ENCODE measurements at regions not wholly inside any gene's neighbourhood (a gene's known extent, or its start where the extent isn't known, plus 50 kb on each side); places are given as distances from the start of the nearest gene placed in this dataset.

GRCh38 chr4:8702020-8702495 lies 109.5 kb downstream of the CPZ start:
- WGBS, 2 experiments (ENCODE audit: insufficient coverage in 2 of 2) = 83 to 86% methylated on average over 10 of the region's 10 CpGs
- no peaks in the 10 kb centered on the region for H3K36me3 ChIP-seq (ENCODE audit: control insufficient read depth, insufficient read depth, low read length)
- H3K9me3 ChIP-seq (ENCODE audit: control insufficient read depth, low read length) = no peaks in the 10 kb centered on the region
- no peak overlapping the region for H3K27ac ChIP-seq (ENCODE audit: low read depth, low read length, severe bottlenecking)
- H3K4me3 ChIP-seq (ENCODE audit: extremely low read depth, insufficient read depth, low read length, poor library complexity, severe bottlenecking) = no peak overlapping the region
- peaks cover 15% of the 10 kb centered on the region for H3K4me1 ChIP-seq (ENCODE audit: control insufficient read depth, insufficient read depth, low read length, poor library complexity, severe bottlenecking)

- H3K36me3 ChIP-seq (ENCODE audit: control insufficient read depth, insufficient read depth, low read length) = no peaks in the 10 kb centered on the region
- H3K4me1 ChIP-seq (ENCODE audit: control insufficient read depth, insufficient read depth, low read length, poor library complexity, severe bottlenecking) = peaks cover 14% of the 10 kb centered on the region
- 90 to 94% methylated on average over 12 of the region's 22 CpGs for WGBS, 2 experiments (ENCODE audit: insufficient coverage in 2 of 2)
- H3K9me3 ChIP-seq (ENCODE audit: control insufficient read depth, low read length) = no peaks in the 10 kb centered on the region
- H3K4me3 ChIP-seq (ENCODE audit: extremely low read depth, insufficient read depth, low read length, poor library complexity, severe bottlenecking) = no peak overlapping the region
- H3K27ac ChIP-seq (ENCODE audit: low read depth, low read length, severe bottlenecking) = no peak overlapping the region
Measured at GRCh38 chr4:8701126-8702019, 108.8 kb downstream of the CPZ start.

- no peak overlapping the region for H3K4me3 ChIP-seq (ENCODE audit: extremely low read depth, insufficient read depth, low read length, poor library complexity, severe bottlenecking)
- H3K27ac ChIP-seq (ENCODE audit: low read depth, low read length, severe bottlenecking) = no peak overlapping the region
- peaks cover 6% of the 10 kb centered on the region for H3K4me1 ChIP-seq (ENCODE audit: control insufficient read depth, insufficient read depth, low read length, poor library complexity, severe bottlenecking)
- WGBS, 2 experiments (ENCODE audit: insufficient coverage in 2 of 2) = 78 to 84% methylated on average over 9 to 12 of the region's 17 CpGs
- no peaks in the 10 kb centered on the region for H3K9me3 ChIP-seq (ENCODE audit: control insufficient read depth, low read length)
- no peaks in the 10 kb centered on the region for H3K36me3 ChIP-seq (ENCODE audit: control insufficient read depth, insufficient read depth, low read length)
Measured at GRCh38 chr4:8700531-8700930, 108.0 kb downstream of the CPZ start.

- Histone ChIP-seq H3K4me1 (ENCODE audit: control insufficient read depth, insufficient read depth, low read length, poor library complexity, severe bottlenecking) (no peaks in the 10 kb centered on the region), H3K36me3 (ENCODE audit: control insufficient read depth, insufficient read depth, low read length) (no peaks in the 10 kb centered on the region), H3K4me3 (ENCODE audit: extremely low read depth, insufficient read depth, low read length, poor library complexity, severe bottlenecking) (no peak overlapping the region), H3K9me3 (ENCODE audit: control insufficient read depth, low read length) (no peaks in the 10 kb centered on the region), H3K27ac (ENCODE audit: low read depth, low read length, severe bottlenecking) (no peak overlapping the region)
- WGBS, 2 experiments (ENCODE audit: insufficient coverage in 2 of 2) = 94 to 97% methylated on average over 22 to 23 of the region's 24 CpGs
Measured at GRCh38 chr4:8699479-8700145, 107.0 kb downstream of the CPZ start.

GRCh38 chr4:8699063-8699385 lies 106.5 kb downstream of the CPZ start:
- Histone ChIP-seq H3K4me1 (ENCODE audit: control insufficient read depth, insufficient read depth, low read length, poor library complexity, severe bottlenecking) (no peaks in the 10 kb centered on the region), H3K9me3 (ENCODE audit: control insufficient read depth, low read length) (no peaks in the 10 kb centered on the region), H3K36me3 (ENCODE audit: control insufficient read depth, insufficient read depth, low read length) (no peaks in the 10 kb centered on the region), H3K4me3 (ENCODE audit: extremely low read depth, insufficient read depth, low read length, poor library complexity, severe bottlenecking) (no peak overlapping the region), H3K27ac (ENCODE audit: low read depth, low read length, severe bottlenecking) (no peak overlapping the region)
- WGBS, 2 experiments (ENCODE audit: insufficient coverage in 2 of 2) = 85 to 86% methylated on average over 2 to 4 of the region's 4 CpGs

- no peaks in the 10 kb centered on the region for H3K36me3 ChIP-seq (ENCODE audit: control insufficient read depth, insufficient read depth, low read length)
- 92 to 95% methylated on average over 18 to 20 of the region's 20 CpGs for WGBS, 2 experiments (ENCODE audit: insufficient coverage in 2 of 2)
- H3K27ac ChIP-seq (ENCODE audit: low read depth, low read length, severe bottlenecking) = no peak overlapping the region
- no peak overlapping the region for H3K4me3 ChIP-seq (ENCODE audit: extremely low read depth, insufficient read depth, low read length, poor library complexity, severe bottlenecking)
- H3K9me3 ChIP-seq (ENCODE audit: control insufficient read depth, low read length) = no peaks in the 10 kb centered on the region
- no peaks in the 10 kb centered on the region for H3K4me1 ChIP-seq (ENCODE audit: control insufficient read depth, insufficient read depth, low read length, poor library complexity, severe bottlenecking)
Measured at GRCh38 chr4:8698341-8699062, 105.9 kb downstream of the CPZ start.

- H3K4me1 ChIP-seq (ENCODE audit: control insufficient read depth, insufficient read depth, low read length, poor library complexity, severe bottlenecking) = no peaks in the 10 kb centered on the region
- no peak overlapping the region for H3K4me3 ChIP-seq (ENCODE audit: extremely low read depth, insufficient read depth, low read length, poor library complexity, severe bottlenecking)
- no peaks in the 10 kb centered on the region for H3K9me3 ChIP-seq (ENCODE audit: control insufficient read depth, low read length)
- H3K27ac ChIP-seq (ENCODE audit: low read depth, low read length, severe bottlenecking) = no peak overlapping the region
- WGBS, 2 experiments (ENCODE audit: insufficient coverage in 2 of 2) = 83 to 86% methylated on average over 4 to 6 of the region's 7 CpGs
- H3K36me3 ChIP-seq (ENCODE audit: control insufficient read depth, insufficient read depth, low read length) = no peaks in the 10 kb centered on the region
Measured at GRCh38 chr4:8697826-8698225, 105.3 kb downstream of the CPZ start.

GRCh38 chr4:8696369-8697127 lies 104.0 kb downstream of the CPZ start:
- H3K9me3 ChIP-seq (ENCODE audit: control insufficient read depth, low read length) = no peaks in the 10 kb centered on the region
- H3K4me1 ChIP-seq (ENCODE audit: control insufficient read depth, insufficient read depth, low read length, poor library complexity, severe bottlenecking) = no peaks in the 10 kb centered on the region
- no peak overlapping the region for H3K4me3 ChIP-seq (ENCODE audit: extremely low read depth, insufficient read depth, low read length, poor library complexity, severe bottlenecking)
- H3K36me3 ChIP-seq (ENCODE audit: control insufficient read depth, insufficient read depth, low read length) = no peaks in the 10 kb centered on the region
- no peak overlapping the region for H3K27ac ChIP-seq (ENCODE audit: low read depth, low read length, severe bottlenecking)
- 86 to 89% methylated on average over 10 of the region's 10 CpGs for WGBS, 2 experiments (ENCODE audit: insufficient coverage in 2 of 2)

GRCh38 chr4:8695237-8696219 lies 103.0 kb downstream of the CPZ start:
- no peaks in the 10 kb centered on the region for H3K9me3 ChIP-seq (ENCODE audit: control insufficient read depth, low read length)
- no peak overlapping the region for H3K4me3 ChIP-seq (ENCODE audit: extremely low read depth, insufficient read depth, low read length, poor library complexity, severe bottlenecking)
- H3K27ac ChIP-seq (ENCODE audit: low read depth, low read length, severe bottlenecking) = no peak overlapping the region
- H3K4me1 ChIP-seq (ENCODE audit: control insufficient read depth, insufficient read depth, low read length, poor library complexity, severe bottlenecking) = no peaks in the 10 kb centered on the region
- H3K36me3 ChIP-seq (ENCODE audit: control insufficient read depth, insufficient read depth, low read length) = no peaks in the 10 kb centered on the region
- 91 to 92% methylated on average over 12 to 16 of the region's 18 CpGs for WGBS, 2 experiments (ENCODE audit: insufficient coverage in 2 of 2)
